ENCODE measurements at regions not wholly inside any gene's neighbourhood (a gene's known extent, or its start where the extent isn't known, plus 50 kb on each side); places are given as distances from the start of the nearest gene placed in this dataset.

DNA sequence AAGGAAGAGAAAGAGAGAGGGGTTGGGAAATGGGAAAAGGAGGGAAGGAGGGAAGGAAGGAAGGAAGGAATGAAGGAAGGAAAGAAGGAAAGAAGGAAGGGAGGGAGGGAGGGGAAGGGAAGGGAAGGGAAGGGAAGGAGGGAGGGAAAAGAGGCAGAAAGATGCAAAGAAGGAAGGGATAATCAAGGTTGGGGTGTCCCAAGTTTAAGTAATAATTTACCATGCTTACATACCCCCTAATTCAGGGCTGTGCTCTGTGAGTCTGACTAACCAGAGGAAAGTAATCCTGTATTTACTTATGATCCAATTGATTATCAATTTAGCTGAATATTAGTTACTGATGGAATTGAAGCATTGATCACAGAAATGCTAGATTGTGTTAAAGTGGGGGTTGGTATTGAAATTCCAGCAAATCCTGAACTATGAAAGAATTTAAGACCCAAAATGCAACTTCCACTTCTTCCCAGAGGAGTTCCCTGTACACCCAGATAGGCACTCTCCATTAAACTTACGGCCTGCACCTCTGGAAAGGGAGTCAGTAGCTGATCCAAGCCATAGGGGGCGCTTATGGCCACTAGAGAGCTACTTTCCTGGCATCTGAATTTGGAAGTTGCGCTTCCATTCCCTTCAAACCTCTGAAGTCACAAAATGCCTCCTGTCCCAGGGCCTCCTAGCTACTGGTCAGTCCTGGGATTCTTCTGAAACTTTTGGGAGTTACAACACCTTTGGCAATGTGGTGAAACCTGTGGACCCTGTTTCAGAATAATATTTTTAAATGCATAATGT is 162.7 kb upstream of the PWP1 start:
- no peak for DNase-seq
- no peaks in the 10 kb centered on the region for H3K27me3 ChIP-seq (ENCODE audit: low read depth)
- ATAC-seq, result no peak
- H3K27ac ChIP-seq, result no peak overlapping the region
- H3K36me3 ChIP-seq, result no peaks in the 10 kb centered on the region
- no peak overlapping the region for H3K4me3 ChIP-seq
- H3K9me3 ChIP-seq, result no peaks in the 10 kb centered on the region
- intact Hi-C loops (cut with DNase I), result no loop called here
- TF ChIP-seq, protein P1, sequence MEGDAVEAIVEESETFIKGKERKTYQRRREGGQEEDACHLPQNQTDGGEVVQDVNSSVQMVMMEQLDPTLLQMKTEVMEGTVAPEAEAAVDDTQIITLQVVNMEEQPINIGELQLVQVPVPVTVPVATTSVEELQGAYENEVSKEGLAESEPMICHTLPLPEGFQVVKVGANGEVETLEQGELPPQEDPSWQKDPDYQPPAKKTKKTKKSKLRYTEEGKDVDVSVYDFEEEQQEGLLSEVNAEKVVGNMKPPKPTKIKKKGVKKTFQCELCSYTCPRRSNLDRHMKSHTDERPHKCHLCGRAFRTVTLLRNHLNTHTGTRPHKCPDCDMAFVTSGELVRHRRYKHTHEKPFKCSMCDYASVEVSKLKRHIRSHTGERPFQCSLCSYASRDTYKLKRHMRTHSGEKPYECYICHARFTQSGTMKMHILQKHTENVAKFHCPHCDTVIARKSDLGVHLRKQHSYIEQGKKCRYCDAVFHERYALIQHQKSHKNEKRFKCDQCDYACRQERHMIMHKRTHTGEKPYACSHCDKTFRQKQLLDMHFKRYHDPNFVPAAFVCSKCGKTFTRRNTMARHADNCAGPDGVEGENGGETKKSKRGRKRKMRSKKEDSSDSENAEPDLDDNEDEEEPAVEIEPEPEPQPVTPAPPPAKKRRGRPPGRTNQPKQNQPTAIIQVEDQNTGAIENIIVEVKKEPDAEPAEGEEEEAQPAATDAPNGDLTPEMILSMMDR (IDR thresholded peaks at IDR 0.05), result no peak
- no peaks in the 10 kb centered on the region for H3K4me1 ChIP-seq

DNA sequence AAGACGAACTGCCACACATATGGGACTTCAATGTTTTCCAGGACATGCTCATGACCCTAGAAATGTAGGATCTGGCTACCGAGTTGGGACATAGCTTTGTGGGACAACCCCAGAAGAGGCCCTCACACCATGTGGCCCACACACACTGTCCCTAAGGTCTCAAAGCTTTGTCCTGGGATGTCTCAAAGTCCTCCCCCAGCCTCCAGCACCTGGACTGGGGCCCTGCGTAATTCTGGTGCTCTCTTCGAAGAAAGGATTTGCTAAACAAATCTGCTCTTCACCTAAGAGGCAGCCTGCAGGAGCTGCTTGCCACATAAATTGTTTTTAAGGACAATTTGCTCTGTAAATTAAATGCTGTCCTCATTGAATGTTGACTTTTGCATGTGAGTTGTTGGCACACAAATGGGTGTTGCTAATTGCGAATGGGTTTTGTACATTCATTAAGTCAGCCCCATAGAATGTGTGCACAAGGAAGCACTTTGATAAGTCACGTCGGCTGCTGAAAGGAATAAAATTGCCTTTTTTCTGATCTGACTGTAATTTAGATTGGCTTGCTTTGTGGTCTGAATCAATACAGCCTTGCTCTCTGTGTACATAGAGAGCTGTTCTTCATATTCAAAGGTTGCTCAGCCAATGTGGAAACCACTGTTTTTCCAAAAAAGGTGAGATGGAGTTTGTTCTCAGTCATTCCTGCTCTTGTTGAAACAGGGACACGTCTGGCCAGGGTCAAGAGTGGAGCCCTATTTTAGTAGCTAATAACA is 161.6 kb upstream of the PWP1 start:
- TF ChIP-seq, protein P1 (IDR thresholded peaks at IDR 0.05), result no peak

DNA sequence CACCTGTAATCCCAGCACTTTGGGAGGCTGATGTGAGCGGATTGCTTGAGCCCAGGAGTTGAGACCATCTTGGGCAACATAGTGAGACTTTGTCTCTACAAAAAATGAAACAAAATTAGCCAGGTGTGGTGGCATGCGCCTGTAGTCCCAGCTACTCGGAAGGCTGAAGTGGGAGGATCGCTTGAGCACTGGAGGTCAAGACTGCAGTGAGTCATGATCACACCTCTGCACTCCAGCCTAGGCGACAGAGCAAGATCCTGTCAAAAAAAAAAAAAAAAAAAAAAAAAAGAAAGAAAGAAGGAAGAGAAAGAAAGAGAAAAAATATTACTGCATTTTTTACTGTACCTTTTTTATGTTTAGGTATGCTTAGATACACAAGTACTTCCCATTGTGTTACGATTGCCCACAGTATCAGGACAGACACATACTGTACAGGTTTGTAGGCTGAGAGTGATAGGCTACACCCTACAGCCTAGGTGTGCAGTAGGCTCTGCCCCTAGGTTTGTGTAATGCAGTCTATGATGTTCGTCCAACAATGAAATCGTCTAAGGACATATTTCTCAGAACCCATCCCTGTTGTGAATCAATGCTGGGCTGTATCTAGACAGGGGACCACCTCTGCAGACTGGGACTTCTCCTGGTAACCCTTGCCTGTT is 160.4 kb upstream of the PWP1 start:
- TF ChIP-seq, protein P1 (IDR thresholded peaks at IDR 0.05), result no peak
- no peak for ATAC-seq
- intact Hi-C loops (cut with DNase I), result no loop called here
- Histone ChIP-seq H3K27ac (no peak overlapping the region), H3K27me3 (ENCODE audit: low read depth) (no peaks in the 10 kb centered on the region), H3K9me3 (no peaks in the 10 kb centered on the region), H3K4me3 (no peak overlapping the region), H3K4me1 (no peaks in the 10 kb centered on the region), H3K36me3 (no peaks in the 10 kb centered on the region)
- DNase-seq, result no peak

More for the DNA sequence above, 161.6 kb upstream of the PWP1 start:
- Histone ChIP-seq H3K9me3 (no peaks in the 10 kb centered on the region), H3K36me3 (no peaks in the 10 kb centered on the region), H3K27me3 (ENCODE audit: low read depth) (no peaks in the 10 kb centered on the region), H3K4me3 (no peak overlapping the region), H3K4me1 (no peaks in the 10 kb centered on the region), H3K27ac (no peak overlapping the region)
- DNase-seq (no peak), ATAC-seq (no peak)
- intact Hi-C loops (cut with DNase I), result no loop called here

DNA sequence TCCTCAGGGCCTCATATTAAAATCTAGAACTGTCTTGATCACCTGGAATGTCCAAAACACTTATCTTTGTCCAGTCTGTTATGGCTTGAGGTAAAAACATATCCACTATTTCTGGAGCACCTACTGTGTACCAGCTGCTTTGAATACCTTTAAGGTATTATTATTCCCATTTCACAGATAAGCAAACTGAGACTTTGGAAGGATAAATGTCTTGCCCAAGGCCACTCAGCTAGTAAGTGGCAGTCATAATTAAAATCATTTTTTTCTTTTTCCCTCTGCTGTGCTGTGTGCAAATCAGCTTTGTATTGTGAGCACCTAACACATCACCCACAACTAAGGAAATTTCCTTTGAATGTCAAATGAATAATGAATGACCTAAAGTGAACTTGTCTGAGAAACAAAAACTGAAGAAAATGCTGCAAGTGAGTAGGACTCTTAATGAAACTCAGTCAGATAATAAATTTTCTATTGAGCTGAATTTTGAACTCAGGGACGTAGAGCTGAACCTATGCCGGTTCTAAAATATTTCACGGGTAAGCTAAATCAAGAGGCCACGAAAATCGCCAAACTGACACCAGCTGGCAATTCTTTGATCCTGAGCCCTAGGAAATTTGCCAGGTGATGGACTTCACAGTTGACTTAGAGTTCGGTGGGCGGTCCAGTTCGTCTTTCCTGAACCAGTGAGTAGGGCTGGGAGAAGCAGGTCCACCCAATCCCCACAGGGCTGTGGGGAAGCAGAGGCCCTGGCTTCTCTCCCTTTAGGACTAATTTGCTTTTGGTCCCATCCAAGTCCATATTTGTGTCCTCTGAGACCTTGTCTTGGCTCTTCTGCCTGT is 159.7 kb upstream of the PWP1 start:
- intact Hi-C loops (cut with DNase I), result no loop called here
- Histone ChIP-seq H3K9me3 (no peaks in the 10 kb centered on the region), H3K27ac (no peak overlapping the region), H3K4me1 (no peaks in the 10 kb centered on the region), H3K27me3 (ENCODE audit: low read depth) (no peaks in the 10 kb centered on the region), H3K36me3 (no peaks in the 10 kb centered on the region), H3K4me3 (no peak overlapping the region)
- no peak for DNase-seq
- ATAC-seq, result no peak
- TF ChIP-seq, protein P1 (IDR thresholded peaks at IDR 0.05), result no peak
